GM23338 (cell line): ENCODE measurements at regions not wholly inside any gene's neighbourhood (a gene's known extent, or its start where the extent isn't known, plus 50 kb on each side); places are given as distances from the start of the nearest gene placed in this dataset.

Source experiments
- ATAC-seq: fragments of 200-7000 bp; cut with Tn5 transposase; 3 replicates; pipeline ENCODE4 v1.9.1; 2020
- DNase-seq: peaks from one replicate; pipeline ENCODE4 v3.0.0-alpha.2; 2015; ENCODE audit warnings: low spot score
- H2AFZ ChIP-seq: fragments of 200-600 bp; sonication (generic); 2 replicates; pipeline ENCODE4 v1.8.0; 2016; ENCODE audit warnings: antibody characterized with exemption, mild to moderate bottlenecking, moderate library complexity
- H3F3A ChIP-seq: fragments of 200-600 bp; sonication (generic); replicated peaks from 2 replicates; pipeline ENCODE4 v1.8.0; 2017; ENCODE audit warnings: antibody characterized with exemption, mixed run types, low read depth
- H3K27ac ChIP-seq: fragments of 200-600 bp; sonication (generic); 2 replicates; pipeline ENCODE4 v1.6.1; 2016; ENCODE audit warnings: low read depth
- H3K27me3 ChIP-seq: fragments of 200-600 bp; sonication (generic); 2 replicates; pipeline ENCODE4 v1.8.0; 2016; ENCODE audit warnings: mild to moderate bottlenecking, mixed run types, moderate library complexity; ENCODE audit not compliant: insufficient read depth
- H3K36me3 ChIP-seq: fragments of 200-600 bp; sonication (generic); 2 replicates; pipeline ENCODE4 v1.8.0; 2016; ENCODE audit warnings: mild to moderate bottlenecking; ENCODE audit not compliant: insufficient read depth
- H3K4me1 ChIP-seq: fragments of 200-600 bp; sonication (generic); 2 replicates; pipeline ENCODE4 v1.8.0; 2016; ENCODE audit warnings: mild to moderate bottlenecking, moderate library complexity; ENCODE audit not compliant: insufficient read depth
- H3K4me2 ChIP-seq: fragments of 200-600 bp; sonication (generic); 2 replicates; pipeline ENCODE4 v1.7.1; 2017; ENCODE audit warnings: mixed run types
- H3K4me3 ChIP-seq: fragments of 200-600 bp; sonication (generic); 2 replicates; pipeline ENCODE4 v1.6.1; 2016; ENCODE audit warnings: mixed run types
- H3K79me2 ChIP-seq: fragments of 200-600 bp; sonication (generic); replicated peaks from 2 replicates; pipeline ENCODE4 v1.8.0; 2017; ENCODE audit warnings: mild to moderate bottlenecking; ENCODE audit not compliant: insufficient read depth
- H3K9me2 ChIP-seq: fragments of 200-600 bp; sonication (generic); 2 replicates; pipeline ENCODE4 v1.8.0; 2017; ENCODE audit not compliant: insufficient read depth
- H4K20me1 ChIP-seq: fragments of 200-600 bp; sonication (generic); replicated peaks from 2 replicates; pipeline ENCODE4 v1.8.0; 2017; ENCODE audit warnings: mild to moderate bottlenecking; ENCODE audit not compliant: insufficient read depth
- H3K27ac Mint-ChIP-seq: 2 replicates; pipeline ENCODE4 v1.8.0; 2020; ENCODE audit warnings: inconsistent platforms, mild to moderate bottlenecking, moderate library complexity, mixed read lengths
- H3K27me3 Mint-ChIP-seq: 3 replicates; pipeline ENCODE4 v1.8.0; 2022; ENCODE audit warnings: low read depth, mild to moderate bottlenecking, moderate library complexity, mixed read lengths, inconsistent platforms; ENCODE audit not compliant: insufficient read depth, poor library complexity
- H3K36me3 Mint-ChIP-seq: 3 replicates; pipeline ENCODE4 v1.8.0; 2021; ENCODE audit warnings: low read depth, mild to moderate bottlenecking, inconsistent platforms, moderate library complexity, mixed read lengths
- H3K4me1 Mint-ChIP-seq: 3 replicates; pipeline ENCODE4 v1.8.0; 2020; ENCODE audit warnings: mild to moderate bottlenecking, inconsistent platforms, mixed read lengths
- H3K4me3 Mint-ChIP-seq: 3 replicates; pipeline ENCODE4 v1.8.0; 2021; ENCODE audit warnings: moderate library complexity, mild to moderate bottlenecking, inconsistent platforms, mixed read lengths
- H3K9me3 Mint-ChIP-seq: 3 replicates; pipeline ENCODE4 v1.8.0; 2020; ENCODE audit warnings: moderate library complexity, mild to moderate bottlenecking, inconsistent platforms, mixed read lengths
- CREB1 ChIP-seq: fragments of 250-450 bp; sonication (Bioruptor Pico); IDR thresholded peaks from 2 replicates; pipeline ENCODE4 v1.5.0; 2020; ENCODE audit warnings: low read depth, mild to moderate bottlenecking, moderate library complexity
- EZH2 ChIP-seq: fragments of 200-600 bp; sonication (generic); IDR thresholded peaks from one replicate; pipeline ENCODE4 v1.8.0; 2017; ENCODE audit warnings: antibody characterized with exemption, mild to moderate bottlenecking, low read depth; ENCODE audit not compliant: unreplicated experiment
- EZH2phosphoT487 ChIP-seq: fragments of 200-600 bp; sonication (generic); IDR thresholded peaks from one replicate; pipeline ENCODE4 v1.8.1; 2018; ENCODE audit warnings: antibody characterized with exemption; ENCODE audit not compliant: unreplicated experiment
- JUNB ChIP-seq: IDR thresholded peaks from one replicate; pipeline ENCODE4 v1.6.1; 2016; ENCODE audit warnings: antibody characterized with exemption; ENCODE audit not compliant: unreplicated experiment
- NANOG ChIP-seq: IDR thresholded peaks from 2 replicates; pipeline ENCODE4 v1.6.1; 2016; ENCODE audit warnings: antibody characterized with exemption, borderline replicate concordance
- POLR2AphosphoS5 ChIP-seq: IDR thresholded peaks from 2 replicates; pipeline ENCODE4 v1.6.1; 2016; ENCODE audit warnings: antibody characterized with exemption, low read depth
- REST ChIP-seq: IDR thresholded peaks from one replicate; pipeline ENCODE4 v1.6.1; 2018; ENCODE audit warnings: antibody characterized with exemption; ENCODE audit not compliant: unreplicated experiment
- STAT1 ChIP-seq: IDR thresholded peaks from one replicate; pipeline ENCODE4 v1.6.1; 2016; ENCODE audit warnings: antibody characterized with exemption; ENCODE audit not compliant: unreplicated experiment
- ZNF114 ChIP-seq: fragments of 250-450 bp; sonication (Bioruptor Pico); IDR thresholded peaks from 2 replicates; pipeline ENCODE4 v1.5.0; 2020; ENCODE audit warnings: mild to moderate bottlenecking, moderate library complexity
- ZNF331 ChIP-seq: fragments of 250-450 bp; sonication (Bioruptor Pico); IDR thresholded peaks from 2 replicates; pipeline ENCODE4 v1.5.0; 2020; ENCODE audit warnings: low read depth, mild to moderate bottlenecking, moderate library complexity
- TF ChIP-seq, protein P1 (sequence below): IDR thresholded peaks from 2 replicates; pipeline ENCODE4 v1.6.1; 2016; ENCODE audit warnings: antibody characterized with exemption
- TF ChIP-seq, protein P2 (sequence below): fragments of 250-450 bp; sonication (Bioruptor Pico); IDR thresholded peaks from 2 replicates; pipeline ENCODE4 v1.5.0; 2020; ENCODE audit warnings: mild to moderate bottlenecking, moderate library complexity
- TF ChIP-seq, protein P3 (sequence below), 2 experiments: fragments of 200-600 bp in 1 of 2; sonication (generic) in 1 of 2; conservative IDR thresholded peaks; 2 replicates each; pipeline versions ENCODE4 v1.5.1 to v1.6.1; 2016 to 2017; ENCODE audit warnings: antibody characterized with exemption in 2 of 2, low read depth in 2 of 2, mild to moderate bottlenecking in 2 of 2, moderate library complexity in 1 of 2

- Histone ChIP-seq H3K27me3 (no peaks in the 10 kb centered on the region), H4K20me1 (no peaks in the 10 kb centered on the region), H3K4me1 (peaks cover 5% of the 10 kb centered on the region; the same call in 1 of the 2 replicates), H3K4me3 (no peak overlapping the region), H3K9me2 (no peaks in the 10 kb centered on the region; the same call in 1 of the 2 replicates), H3K79me2 (no peaks in the 10 kb centered on the region), H3K36me3 (peaks cover 6% of the 10 kb centered on the region; the same call in 1 of the 2 replicates), H3F3A (no peaks in the 10 kb centered on the region), H3K4me2 (no peak overlapping the region), H2AFZ (no peak overlapping the region), H3K27ac (no peak overlapping the region)
- Mint-ChIP-seq H3K27ac (no peak overlapping the region), H3K27me3 (no peaks in the 10 kb centered on the region), H3K4me1 (no peaks in the 10 kb centered on the region), H3K9me3 (peaks cover 37% of the 10 kb centered on the region), H3K4me3 (no peak overlapping the region), H3K36me3 (peaks cover 47% of the 10 kb centered on the region)
- TF ChIP-seq, protein P1, sequence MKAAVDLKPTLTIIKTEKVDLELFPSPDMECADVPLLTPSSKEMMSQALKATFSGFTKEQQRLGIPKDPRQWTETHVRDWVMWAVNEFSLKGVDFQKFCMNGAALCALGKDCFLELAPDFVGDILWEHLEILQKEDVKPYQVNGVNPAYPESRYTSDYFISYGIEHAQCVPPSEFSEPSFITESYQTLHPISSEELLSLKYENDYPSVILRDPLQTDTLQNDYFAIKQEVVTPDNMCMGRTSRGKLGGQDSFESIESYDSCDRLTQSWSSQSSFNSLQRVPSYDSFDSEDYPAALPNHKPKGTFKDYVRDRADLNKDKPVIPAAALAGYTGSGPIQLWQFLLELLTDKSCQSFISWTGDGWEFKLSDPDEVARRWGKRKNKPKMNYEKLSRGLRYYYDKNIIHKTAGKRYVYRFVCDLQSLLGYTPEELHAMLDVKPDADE = no peak
- no peak for TF ChIP-seq ZNF114 (CRISPR knock-in tag)
- TF ChIP-seq JUNB = no peak
- no peak for TF ChIP-seq CREB1
- no peak for TF ChIP-seq EZH2
- TF ChIP-seq POLR2AphosphoS5 = no peak
- TF ChIP-seq, protein P2, sequence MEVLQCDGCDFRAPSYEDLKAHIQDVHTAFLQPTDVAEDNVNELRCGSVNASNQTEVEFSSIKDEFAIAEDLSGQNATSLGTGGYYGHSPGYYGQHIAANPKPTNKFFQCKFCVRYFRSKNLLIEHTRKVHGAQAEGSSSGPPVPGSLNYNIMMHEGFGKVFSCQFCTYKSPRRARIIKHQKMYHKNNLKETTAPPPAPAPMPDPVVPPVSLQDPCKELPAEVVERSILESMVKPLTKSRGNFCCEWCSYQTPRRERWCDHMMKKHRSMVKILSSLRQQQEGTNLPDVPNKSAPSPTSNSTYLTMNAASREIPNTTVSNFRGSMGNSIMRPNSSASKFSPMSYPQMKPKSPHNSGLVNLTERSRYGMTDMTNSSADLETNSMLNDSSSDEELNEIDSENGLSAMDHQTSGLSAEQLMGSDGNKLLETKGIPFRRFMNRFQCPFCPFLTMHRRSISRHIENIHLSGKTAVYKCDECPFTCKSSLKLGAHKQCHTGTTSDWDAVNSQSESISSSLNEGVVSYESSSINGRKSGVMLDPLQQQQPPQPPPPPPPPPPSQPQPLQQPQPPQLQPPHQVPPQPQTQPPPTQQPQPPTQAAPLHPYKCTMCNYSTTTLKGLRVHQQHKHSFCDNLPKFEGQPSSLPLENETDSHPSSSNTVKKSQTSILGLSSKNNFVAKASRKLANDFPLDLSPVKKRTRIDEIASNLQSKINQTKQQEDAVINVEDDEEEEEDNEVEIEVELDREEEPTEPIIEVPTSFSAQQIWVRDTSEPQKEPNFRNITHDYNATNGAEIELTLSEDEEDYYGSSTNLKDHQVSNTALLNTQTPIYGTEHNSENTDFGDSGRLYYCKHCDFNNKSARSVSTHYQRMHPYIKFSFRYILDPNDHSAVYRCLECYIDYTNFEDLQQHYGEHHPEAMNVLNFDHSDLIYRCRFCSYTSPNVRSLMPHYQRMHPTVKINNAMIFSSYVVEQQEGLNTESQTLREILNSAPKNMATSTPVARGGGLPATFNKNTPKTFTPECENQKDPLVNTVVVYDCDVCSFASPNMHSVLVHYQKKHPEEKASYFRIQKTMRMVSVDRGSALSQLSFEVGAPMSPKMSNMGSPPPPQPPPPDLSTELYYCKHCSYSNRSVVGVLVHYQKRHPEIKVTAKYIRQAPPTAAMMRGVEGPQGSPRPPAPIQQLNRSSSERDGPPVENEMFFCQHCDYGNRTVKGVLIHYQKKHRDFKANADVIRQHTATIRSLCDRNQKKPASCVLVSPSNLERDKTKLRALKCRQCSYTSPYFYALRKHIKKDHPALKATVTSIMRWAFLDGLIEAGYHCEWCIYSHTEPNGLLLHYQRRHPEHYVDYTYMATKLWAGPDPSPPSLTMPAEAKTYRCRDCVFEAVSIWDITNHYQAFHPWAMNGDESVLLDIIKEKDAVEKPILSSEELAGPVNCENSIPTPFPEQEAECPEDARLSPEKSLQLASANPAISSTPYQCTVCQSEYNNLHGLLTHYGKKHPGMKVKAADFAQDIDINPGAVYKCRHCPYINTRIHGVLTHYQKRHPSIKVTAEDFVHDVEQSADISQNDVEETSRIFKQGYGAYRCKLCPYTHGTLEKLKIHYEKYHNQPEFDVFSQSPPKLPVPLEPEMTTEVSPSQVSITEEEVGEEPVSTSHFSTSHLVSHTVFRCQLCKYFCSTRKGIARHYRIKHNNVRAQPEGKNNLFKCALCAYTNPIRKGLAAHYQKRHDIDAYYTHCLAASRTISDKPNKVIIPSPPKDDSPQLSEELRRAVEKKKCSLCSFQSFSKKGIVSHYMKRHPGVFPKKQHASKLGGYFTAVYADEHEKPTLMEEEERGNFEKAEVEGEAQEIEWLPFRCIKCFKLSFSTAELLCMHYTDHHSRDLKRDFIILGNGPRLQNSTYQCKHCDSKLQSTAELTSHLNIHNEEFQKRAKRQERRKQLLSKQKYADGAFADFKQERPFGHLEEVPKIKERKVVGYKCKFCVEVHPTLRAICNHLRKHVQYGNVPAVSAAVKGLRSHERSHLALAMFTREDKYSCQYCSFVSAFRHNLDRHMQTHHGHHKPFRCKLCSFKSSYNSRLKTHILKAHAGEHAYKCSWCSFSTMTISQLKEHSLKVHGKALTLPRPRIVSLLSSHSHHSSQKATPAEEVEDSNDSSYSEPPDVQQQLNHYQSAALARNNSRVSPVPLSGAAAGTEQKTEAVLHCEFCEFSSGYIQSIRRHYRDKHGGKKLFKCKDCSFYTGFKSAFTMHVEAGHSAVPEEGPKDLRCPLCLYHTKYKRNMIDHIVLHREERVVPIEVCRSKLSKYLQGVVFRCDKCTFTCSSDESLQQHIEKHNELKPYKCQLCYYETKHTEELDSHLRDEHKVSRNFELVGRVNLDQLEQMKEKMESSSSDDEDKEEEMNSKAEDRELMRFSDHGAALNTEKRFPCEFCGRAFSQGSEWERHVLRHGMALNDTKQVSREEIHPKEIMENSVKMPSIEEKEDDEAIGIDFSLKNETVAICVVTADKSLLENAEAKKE = no peak
- TF ChIP-seq EZH2phosphoT487 = no peak
- no peak for TF ChIP-seq NANOG
- no peak for TF ChIP-seq REST
- no peak for TF ChIP-seq ZNF331 (CRISPR knock-in tag)
- TF ChIP-seq, protein P3, sequence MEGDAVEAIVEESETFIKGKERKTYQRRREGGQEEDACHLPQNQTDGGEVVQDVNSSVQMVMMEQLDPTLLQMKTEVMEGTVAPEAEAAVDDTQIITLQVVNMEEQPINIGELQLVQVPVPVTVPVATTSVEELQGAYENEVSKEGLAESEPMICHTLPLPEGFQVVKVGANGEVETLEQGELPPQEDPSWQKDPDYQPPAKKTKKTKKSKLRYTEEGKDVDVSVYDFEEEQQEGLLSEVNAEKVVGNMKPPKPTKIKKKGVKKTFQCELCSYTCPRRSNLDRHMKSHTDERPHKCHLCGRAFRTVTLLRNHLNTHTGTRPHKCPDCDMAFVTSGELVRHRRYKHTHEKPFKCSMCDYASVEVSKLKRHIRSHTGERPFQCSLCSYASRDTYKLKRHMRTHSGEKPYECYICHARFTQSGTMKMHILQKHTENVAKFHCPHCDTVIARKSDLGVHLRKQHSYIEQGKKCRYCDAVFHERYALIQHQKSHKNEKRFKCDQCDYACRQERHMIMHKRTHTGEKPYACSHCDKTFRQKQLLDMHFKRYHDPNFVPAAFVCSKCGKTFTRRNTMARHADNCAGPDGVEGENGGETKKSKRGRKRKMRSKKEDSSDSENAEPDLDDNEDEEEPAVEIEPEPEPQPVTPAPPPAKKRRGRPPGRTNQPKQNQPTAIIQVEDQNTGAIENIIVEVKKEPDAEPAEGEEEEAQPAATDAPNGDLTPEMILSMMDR (conservative IDR thresholded peaks at IDR 0.05; ENCODE audit: low read depth in 2 of 2) = no peak
- no peak for TF ChIP-seq STAT1
- ATAC-seq = no peak
- no peak for DNase-seq
Observed at GRCh38 chr7:138237995-138238394, 161.7 kb downstream of the AKR1D1 start.
